HG03432 (cell line): ENCODE measurements at regions not wholly inside any gene's neighbourhood (a gene's known extent, or its start where the extent isn't known, plus 50 kb on each side); places are given as distances from the start of the nearest gene placed in this dataset.

Experiments
- ATAC-seq: cut with Tn5 transposase; IDR thresholded peaks from one replicate; pipeline ENCODE4 v1.9.1; 2021; ENCODE audit warnings: mild to moderate bottlenecking, moderate library complexity; ENCODE audit not compliant: unreplicated experiment

DNA sequence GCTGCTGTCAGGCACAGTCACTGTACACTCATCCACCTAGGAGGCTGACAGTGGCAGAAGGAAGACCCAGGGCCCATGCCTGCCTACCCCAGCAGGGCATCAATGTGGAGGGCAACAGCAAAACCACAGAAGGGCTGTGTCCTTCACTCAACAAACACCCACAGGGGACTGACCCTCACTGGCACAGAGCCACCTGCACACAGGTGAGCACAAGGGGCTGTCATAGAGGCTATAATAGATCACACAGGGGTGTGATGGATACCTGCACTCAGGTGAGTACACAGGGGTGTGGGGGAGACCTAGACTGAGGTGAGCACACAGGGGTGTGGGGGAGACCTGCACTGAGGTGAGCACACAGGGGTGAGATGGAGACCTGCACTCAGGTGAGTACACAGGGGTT is 132.8 kb upstream of the TCERG1L start:
- no peak for ATAC-seq

GRCh38 chr10:131444862-131445461 is 133.4 kb upstream of the TCERG1L start:
- no peak for ATAC-seq

GRCh38 chr10:131445623-131446022 is 134.1 kb upstream of the TCERG1L start:
- no peak for ATAC-seq

DNA sequence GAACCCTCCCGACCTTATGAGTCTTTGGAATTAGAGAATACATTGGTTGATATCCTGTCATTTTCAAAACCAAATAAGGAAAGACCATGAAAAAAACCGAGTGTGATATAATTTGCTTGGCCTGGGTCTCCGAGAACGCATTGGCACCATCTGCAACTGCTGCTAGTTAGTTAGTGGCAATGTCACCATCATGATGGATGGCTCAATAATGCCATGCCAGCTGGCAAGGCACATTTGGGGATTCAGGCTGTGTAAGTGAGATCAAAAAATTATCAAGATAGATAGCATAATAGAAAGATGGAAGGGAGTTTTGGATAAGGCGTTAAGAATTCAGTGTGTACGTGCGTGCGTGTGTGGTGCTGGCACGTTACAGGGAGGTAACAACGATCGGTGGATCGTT is 134.7 kb upstream of the TCERG1L start:
- no peak for ATAC-seq

- no peak for ATAC-seq
Observed at GRCh38 chr10:131448171-131448570, 136.7 kb upstream of the TCERG1L start.

DNA sequence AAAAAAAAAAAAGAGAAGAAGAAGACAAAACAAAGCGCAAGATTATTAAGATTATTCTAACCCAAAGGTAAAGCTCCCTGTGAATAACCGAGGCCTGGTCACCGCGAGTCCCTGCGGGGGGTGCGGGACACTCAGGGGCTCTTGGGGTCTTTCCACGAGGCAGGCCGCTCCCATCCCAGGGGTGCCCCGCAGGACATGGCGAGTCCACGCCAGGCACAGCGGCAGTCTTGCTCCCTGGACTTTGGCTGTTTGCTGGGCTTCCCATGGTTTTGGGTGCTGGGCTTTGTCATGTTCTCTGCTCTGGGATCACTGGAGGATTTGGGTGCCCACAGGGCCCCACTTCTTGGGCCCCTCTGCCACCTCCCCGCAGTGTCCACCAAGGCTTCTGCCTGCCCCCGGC is 137.4 kb upstream of the TCERG1L start:
- no peak for ATAC-seq

- no peak for ATAC-seq
Observed at GRCh38 chr10:131450216-131450765, 138.8 kb upstream of the TCERG1L start.

GRCh38 chr10:131451407-131452015 is 140.0 kb upstream of the TCERG1L start:
- no peak for ATAC-seq

DNA sequence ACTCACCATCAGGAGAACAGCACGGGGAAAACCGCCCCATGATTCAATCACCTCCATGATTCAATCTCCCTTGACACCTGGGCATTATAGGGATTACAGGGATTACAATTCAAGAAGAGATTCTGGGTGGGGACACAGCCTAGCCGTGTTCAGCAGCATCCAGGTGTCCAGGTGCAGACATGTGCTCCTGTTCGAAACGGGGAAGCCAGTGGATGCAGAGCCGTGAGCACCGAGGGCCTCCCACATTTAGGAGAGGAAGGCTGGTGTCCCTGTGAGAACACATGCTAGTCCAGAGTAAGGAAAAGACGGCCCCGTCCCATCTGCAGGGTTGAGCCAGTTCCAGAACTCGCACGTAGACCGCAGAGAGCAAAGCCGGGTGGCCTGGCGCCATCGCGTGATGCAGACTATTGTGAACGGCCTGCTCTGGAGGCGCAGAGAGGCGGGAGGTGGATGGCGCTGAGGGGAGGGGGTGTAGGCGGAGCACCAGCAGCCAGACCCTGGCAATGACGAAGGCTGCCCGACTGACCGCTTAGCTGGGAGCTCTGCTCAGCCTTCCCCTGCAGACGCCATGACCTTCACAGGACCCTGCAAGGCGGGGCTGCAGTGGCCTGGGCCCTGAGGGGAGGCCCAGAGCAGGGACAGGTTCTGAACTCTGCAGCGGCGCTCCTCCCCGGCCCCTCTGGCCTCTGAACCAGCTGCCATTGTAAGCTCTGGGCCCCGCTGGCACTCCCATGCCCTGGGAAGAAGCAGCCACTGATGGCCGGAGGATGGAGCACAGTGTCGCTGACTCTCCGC is 141.6 kb upstream of the TCERG1L start:
- no peak for ATAC-seq

GRCh38 chr10:131453721-131454634 is 142.5 kb upstream of the TCERG1L start:
- no peak for ATAC-seq

DNA sequence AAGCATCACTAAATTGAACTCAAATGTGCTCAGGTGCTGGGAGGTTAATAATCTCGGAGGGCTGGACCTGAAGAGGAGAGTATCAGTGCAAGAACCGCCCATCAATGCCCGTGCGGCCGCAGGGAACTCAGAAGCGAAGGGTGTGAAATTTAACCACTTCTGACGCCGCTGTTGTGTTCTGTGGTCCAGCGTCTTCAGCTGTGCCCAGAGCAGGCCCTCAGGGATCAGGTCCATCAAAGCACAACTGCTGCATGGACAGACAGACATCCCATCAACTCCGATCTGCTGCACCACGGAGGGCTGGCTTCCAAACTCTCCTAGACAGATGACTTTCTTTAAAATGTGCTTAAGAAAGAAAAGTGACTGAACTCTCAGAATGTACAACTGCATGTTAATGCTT is 144.9 kb upstream of the TCERG1L start:
- ATAC-seq: no peak

- no peak for ATAC-seq
Observed at GRCh38 chr10:131461093-131461492, 149.6 kb upstream of the TCERG1L start.

DNA sequence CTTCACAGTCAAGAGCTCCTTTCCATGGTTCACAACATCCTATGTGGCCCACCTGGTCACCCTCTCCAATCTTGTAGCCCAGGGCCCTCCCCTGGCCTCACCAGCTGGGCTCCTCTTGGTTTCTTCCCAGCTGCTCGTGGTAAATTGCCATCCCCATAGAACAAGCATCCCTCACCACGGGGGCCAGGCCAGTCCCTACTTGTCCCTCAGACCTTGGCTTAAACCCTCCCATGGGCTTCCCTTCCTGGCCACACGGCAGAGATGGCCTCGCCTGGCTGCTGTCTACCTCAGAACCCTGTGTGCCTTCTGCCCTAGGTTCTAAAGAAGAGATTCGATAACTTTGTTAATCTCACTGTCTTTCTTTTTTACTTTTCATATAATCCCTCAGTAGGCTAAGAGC is 153.3 kb upstream of the TCERG1L start:
- no peak for ATAC-seq

GRCh38 chr10:131469551-131469950 is 158.0 kb upstream of the TCERG1L start:
- ATAC-seq: no peak

GRCh38 chr10:131473645-131474044 is 162.1 kb upstream of the TCERG1L start:
- no peak for ATAC-seq

- no peak for ATAC-seq
Observed at GRCh38 chr10:131474416-131474815, 162.9 kb upstream of the TCERG1L start.

DNA sequence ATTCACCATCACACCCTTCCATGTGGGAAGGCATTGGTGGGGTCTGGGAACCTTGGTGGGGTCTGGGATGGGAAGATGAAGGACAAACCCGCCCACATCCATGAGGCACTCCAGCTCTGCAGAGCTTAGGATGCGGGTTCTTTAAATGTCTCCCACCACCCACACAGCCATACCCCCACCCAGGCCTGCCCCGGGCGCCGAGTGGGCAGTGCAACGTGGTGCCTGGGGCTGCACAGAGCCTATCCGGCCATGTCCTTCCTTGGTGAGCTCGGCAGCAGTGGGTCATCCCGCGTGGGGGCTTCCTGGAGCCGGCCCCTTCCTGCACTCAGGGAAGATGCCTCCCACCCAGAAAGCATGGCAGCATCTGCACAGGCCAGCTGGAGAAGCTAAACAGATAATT is 163.5 kb upstream of the TCERG1L start:
- no peak for ATAC-seq

- ATAC-seq: no peak
Observed at GRCh38 chr10:131475803-131476202, 164.3 kb upstream of the TCERG1L start.

DNA sequence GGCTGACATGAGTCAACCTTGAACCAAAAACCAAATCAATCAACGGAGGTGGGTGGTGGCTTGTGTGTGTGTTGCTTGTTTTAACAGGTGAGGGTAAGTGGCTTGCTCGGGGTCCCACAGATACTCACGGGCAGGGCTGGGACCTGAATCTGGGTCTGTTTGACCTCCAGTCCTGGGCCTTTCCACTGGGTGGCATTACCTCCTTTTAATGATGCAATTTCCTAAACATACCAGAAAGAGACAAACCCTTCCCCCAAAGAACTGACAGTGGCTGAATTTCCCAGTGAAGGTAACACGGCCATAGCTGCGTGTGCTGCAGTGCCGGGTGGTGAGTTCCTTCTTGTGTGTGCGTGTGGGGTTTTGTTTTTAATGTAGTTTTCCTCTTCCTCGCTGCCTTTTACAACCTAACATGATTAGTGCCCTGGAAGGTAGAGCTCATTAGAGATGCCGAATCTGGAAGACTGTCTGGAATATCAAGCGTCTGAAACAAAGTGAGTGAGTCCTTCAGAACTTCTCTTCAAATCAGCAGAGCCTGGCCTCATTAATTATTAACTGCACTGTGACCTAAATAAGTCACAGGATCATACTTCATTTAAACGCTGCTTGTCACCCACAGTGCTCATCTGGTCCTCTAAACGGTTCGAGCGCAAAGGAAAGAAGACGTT is 166.1 kb upstream of the TCERG1L start:
- no peak for ATAC-seq

DNA sequence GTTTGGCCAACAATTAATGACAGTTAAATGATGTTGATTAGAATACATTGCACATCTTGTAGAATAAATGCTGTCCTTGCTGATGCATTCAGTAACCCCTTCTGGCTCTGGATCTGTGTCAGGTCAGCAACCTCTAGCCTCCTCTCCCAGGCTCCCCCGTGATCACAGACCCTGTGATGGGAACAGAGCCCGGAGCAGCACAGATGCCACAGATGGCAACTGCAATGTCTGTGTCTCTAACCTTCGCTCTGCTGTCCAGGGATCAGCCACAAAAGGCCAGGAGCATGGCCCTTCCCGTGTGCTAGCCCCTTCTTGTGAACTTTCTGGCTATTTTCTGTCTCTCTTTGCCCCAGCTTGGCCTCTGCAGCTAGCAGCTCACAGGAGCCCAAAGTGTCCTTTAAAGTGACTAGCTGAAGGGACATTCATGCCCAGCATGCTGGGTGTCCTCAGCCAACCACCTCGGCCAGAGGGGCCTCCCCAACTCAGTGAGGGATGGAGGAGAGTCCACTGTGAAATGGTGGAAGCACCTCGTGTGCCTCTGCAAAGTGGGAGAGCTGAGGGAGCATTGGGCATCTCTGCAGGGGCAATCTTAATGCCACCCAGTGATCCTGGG is 167.0 kb upstream of the TCERG1L start:
- no peak for ATAC-seq
